HUDEP-2 (cell line): ENCODE measurements at regions not wholly inside any gene's neighbourhood (a gene's known extent, or its start where the extent isn't known, plus 50 kb on each side); places are given as distances from the start of the nearest gene placed in this dataset.
A peak's percentile ranks its signal among the peaks of the same experiment; 100 is the strongest.

ENCODE experiments used
- DNase-seq, 76 experiments: peaks; one replicate each; lab custom pipeline; 2025; ENCODE audit not compliant: unreplicated experiment in 76 of 76; lab: John Stamatoyannopoulos, UW

- DNase-seq = no peak
Observed at GRCh38 chr3:144067059-144067458, 95.4 kb downstream of the DIPK2A start.

GRCh38 chr3:144073698-144074097 lies 102.1 kb downstream of the DIPK2A start:
- DNase-seq = no peak

GRCh38 chr3:144079634-144080033 lies 108.0 kb downstream of the DIPK2A start:
- DNase-seq = no peak

GRCh38 chr3:144084929-144085328 lies 113.3 kb downstream of the DIPK2A start:
- no peak for DNase-seq

- DNase-seq = no peak
Observed at GRCh38 chr3:144085964-144086363, 114.3 kb downstream of the DIPK2A start.

- DNase-seq = no peak
Observed at GRCh38 chr3:144096016-144096415, 124.4 kb downstream of the DIPK2A start.

GRCh38 chr3:144097163-144097562 lies 125.5 kb downstream of the DIPK2A start:
- DNase-seq = no peak

DNA sequence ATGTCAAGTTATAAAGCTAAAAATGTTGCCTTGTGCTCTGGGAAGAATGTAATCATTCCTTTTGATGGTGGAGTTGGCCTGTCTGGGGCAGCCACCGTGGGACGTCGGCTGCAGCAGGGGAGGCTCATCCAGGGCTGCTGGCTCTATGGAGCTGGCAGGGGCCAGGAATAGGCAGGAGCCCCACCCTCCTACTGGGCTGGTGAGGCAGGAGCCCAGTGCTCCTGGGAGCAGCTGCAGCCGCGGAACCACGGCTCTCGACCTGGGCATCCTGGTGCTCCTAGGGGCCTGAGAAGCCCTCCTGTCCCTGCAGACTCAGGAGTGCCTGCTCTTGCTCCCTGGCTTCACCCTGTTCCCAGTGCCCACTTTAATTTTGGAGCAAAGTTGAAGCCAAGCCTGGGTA lies 127.1 kb downstream of the DIPK2A start:
- DNase-seq = no peak

- DNase-seq = no peak
Observed at GRCh38 chr3:144102421-144102820, 130.8 kb downstream of the DIPK2A start.

DNA sequence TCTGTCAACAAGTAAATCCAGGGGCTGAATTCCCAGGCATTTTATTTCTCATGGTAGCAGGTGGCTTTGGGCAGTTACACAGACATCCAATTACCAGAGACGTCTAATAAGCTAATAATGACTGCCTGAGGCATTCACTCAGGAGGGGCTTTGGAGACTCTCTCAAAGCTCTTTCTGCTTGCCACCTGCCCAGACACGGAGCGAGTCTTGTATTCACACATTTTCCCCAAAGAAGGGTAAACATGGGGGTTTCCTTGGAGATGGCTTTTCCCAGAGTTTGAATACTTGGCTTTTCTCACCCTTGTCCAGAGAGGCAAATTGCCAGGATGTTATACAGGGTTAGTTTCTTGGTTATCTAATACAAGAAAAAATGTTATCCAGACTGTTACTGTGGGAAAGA lies 132.6 kb downstream of the DIPK2A start:
- no peak for DNase-seq

DNA sequence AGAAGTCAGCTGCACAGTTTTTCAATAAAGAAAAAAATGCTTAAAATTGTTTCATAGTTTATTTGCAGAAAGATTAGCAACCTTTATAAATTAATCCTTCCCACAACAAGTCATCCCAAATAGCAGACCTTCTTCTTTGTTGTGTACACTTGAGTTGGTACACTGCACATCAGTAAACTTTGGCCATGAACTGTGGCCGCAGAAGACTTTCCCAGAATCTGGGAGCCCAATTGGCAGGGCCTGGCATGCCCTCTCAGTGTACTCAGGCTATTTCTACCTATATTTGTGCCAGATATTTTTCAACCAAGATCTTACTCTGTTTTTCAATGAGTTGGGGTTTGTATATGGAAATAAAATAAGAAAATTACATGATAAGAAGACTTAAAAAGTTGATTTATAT lies 133.1 kb downstream of the DIPK2A start:
- DNase-seq = no peak

DNA sequence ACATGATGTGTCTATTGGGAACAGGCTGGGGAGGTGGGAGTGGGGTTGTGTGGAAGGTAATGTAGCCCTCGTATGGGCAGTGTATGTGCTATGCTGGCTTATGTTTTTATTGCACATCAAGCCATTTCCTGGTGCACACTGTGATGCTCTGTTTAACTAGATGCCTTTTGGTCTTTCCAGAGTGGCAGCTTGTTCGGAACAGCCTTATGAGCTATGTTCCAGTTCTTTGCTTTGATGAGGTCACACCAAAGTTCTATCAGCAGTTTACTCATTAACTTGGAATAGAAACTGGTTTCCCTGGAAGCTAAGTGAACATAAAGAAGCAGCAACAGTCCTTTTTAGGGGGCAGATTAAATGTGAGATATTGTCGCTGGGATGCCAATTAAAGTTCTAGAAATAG lies 133.9 kb downstream of the DIPK2A start:
- DNase-seq = no peak

DNA sequence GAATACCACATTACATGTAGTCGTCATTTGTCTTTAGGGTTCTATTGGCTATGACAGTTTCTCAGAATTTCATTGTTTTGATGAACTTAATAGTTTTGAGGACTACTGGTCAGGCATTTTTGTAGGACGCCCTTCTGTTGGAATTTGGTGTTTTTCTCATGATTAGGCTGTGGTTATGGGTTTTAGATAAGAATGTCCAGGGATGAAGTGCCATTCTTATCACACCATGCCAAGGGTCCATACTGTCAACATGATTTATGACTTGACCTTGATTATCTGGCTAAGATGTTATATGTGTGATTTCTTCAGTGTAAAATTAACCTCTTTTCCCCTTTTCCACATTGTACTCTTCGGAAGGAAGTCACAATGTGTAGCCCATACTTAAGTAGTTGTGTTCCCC lies 135.3 kb downstream of the DIPK2A start:
- DNase-seq = peak in 3 of 76 experiments; percentile 2 to 8 (median 8)

GRCh38 chr3:144107923-144108322 lies 136.3 kb downstream of the DIPK2A start:
- DNase-seq = no peak

- DNase-seq = no peak
Observed at GRCh38 chr3:144109944-144110343, 138.3 kb downstream of the DIPK2A start.

DNA sequence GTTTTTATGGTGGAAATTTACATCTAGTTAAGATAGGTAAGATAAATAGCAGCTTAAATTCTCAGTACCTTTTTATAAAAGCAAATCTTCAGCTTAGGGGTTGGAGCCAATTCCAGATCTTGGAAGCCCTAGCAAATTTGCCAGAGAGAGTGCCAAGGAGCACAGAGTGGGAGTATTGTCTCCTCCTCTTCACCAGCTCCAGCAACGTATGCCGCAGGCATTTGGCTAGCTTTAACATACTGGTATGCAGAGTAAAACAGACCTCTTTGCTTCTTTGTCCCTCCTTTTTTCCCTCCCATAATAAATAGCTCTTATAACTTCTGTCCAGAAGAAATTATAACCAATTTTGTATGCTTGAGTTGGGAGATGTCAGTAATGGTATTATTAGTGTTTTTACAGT lies 140.4 kb downstream of the DIPK2A start:
- DNase-seq = no peak

- DNase-seq = no peak
Observed at GRCh38 chr3:144112437-144112836, 140.8 kb downstream of the DIPK2A start.

- DNase-seq = no peak
Observed at GRCh38 chr3:144114767-144115166, 143.1 kb downstream of the DIPK2A start.

GRCh38 chr3:144119633-144120032 lies 148.0 kb downstream of the DIPK2A start:
- no peak for DNase-seq

GRCh38 chr3:144121661-144122060 lies 150.0 kb downstream of the DIPK2A start:
- DNase-seq = no peak

GRCh38 chr3:144127014-144127413 lies 155.4 kb downstream of the DIPK2A start:
- no peak for DNase-seq

DNA sequence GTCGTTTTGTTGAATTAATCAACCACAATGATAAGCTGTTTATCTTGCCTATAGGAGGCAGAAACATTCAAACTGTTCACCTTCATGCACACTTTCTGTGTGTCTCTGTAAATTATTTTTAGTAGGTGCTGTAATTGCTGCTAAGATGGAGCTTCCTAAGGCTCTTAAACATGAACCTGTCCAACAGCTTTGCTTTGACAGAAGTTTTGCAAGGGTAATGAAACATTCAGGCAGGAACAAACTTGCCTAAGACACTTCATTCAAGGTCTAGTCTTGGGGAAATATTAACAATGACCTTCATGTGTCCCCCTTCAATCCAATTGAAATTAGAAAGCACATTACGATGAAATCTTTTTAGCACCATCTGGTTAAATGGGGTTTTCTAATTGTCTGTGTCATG lies 156.1 kb downstream of the DIPK2A start:
- DNase-seq = no peak

- DNase-seq = no peak
Observed at GRCh38 chr3:144128108-144128892, 156.7 kb downstream of the DIPK2A start.
